ENCODE measurements at regions not wholly inside any gene's neighbourhood (a gene's known extent, or its start where the extent isn't known, plus 50 kb on each side); places are given as distances from the start of the nearest gene placed in this dataset.

GRCh38 chr6:25173951-25174474, 105.2 kb upstream of the CARMIL1 start (continued):
- TF ChIP-seq HOXB5 (CRISPR knock-in tag; IDR thresholded peaks at IDR 0.05) (peak; percentile 73; the same call in 1 of the 2 replicates), CBX2 (IDR thresholded peaks at IDR 0.05; ENCODE audit: borderline replicate concordance, low read depth) (no peak), NR3C1 (IDR thresholded peaks at IDR 0.05) (no peak), CHD4 (IDR thresholded peaks at IDR 0.05; ENCODE audit: borderline replicate concordance) (no peak), RCOR1 (IDR thresholded peaks at IDR 0.05; ENCODE audit: low read depth, low read length) (no peak), GATA3 (IDR thresholded peaks at IDR 0.05; ENCODE audit: borderline replicate concordance) (no peak), TP53 (CRISPR knock-in tag; IDR thresholded peaks at IDR 0.05) (no peak), MAFK (IDR thresholded peaks at IDR 0.05; ENCODE audit: partially characterized antibody) (no peak), CTCF (IDR thresholded peaks at IDR 0.05) (no peak), KDM1A (IDR thresholded peaks at IDR 0.05; ENCODE audit: low read depth) (no peak), PBX3 (IDR thresholded peaks at IDR 0.05) (no peak), HMGXB4 (CRISPR knock-in tag; IDR thresholded peaks at IDR 0.05; ENCODE audit: borderline replicate concordance) (no peak), HEYL (CRISPR knock-in tag; IDR thresholded peaks at IDR 0.05) (no peak), ZFP36 (IDR thresholded peaks at IDR 0.05; ENCODE audit: borderline replicate concordance, partially characterized antibody) (no peak), EHMT2 (IDR thresholded peaks at IDR 0.05; ENCODE audit: low read depth) (no peak), ZSCAN20 (CRISPR knock-in tag; IDR thresholded peaks at IDR 0.05) (no peak), FOXS1 (CRISPR knock-in tag; IDR thresholded peaks at IDR 0.05) (no peak), BCL3 (IDR thresholded peaks at IDR 0.05) (no peak), POLR2AphosphoS2 (conservative IDR thresholded peaks at IDR 0.05; ENCODE audit: low read length) (no peak), RAD21 (conservative IDR thresholded peaks at IDR 0.05 in 1 of 2, IDR thresholded peaks at IDR 0.05 in 1 of 2) (no peak)

GRCh38 chr6:25174678-25175077, 104.5 kb upstream of the CARMIL1 start:
- ChIA-PET POLR2A (interaction anchor here (1.1 kb wide), 1 partner anchor 18 kb away, joined by 14 read pairs; no protein-coding TSS in a partner anchor), CTCF (no interaction called here)
- no peak for ATAC-seq
- DNase-seq (ENCODE audit: low read depth in 1 of 2, low spot score in 1 of 2): no peak
- 88% methylated on average over 6 of the region's 6 CpGs for WGBS (ENCODE audit: missing lambda C conversion rate)
- Histone ChIP-seq H3K27ac (peak overlapping the region; percentile 52 to 80), H3K4me2 (peak overlapping the region; percentile 58), H3K4me1 (peaks cover 35% of the 10 kb centered on the region), H3K4me3 (no peak overlapping the region), H3K9me3 (no peaks in the 10 kb centered on the region)
- FAIRE-seq: no peak
- TF ChIP-seq HOXB13 (CRISPR knock-in tag; IDR thresholded peaks at IDR 0.05; ENCODE audit: low read depth): no peak
- TF ChIP-seq RAD21 (conservative IDR thresholded peaks at IDR 0.05 in 1 of 2, IDR thresholded peaks at IDR 0.05 in 1 of 2): no peak
